Testis (tissue), 2 donors: ENCODE measurements at regions not wholly inside any gene's neighbourhood (a gene's known extent, or its start where the extent isn't known, plus 50 kb on each side); places are given as distances from the start of the nearest gene placed in this dataset.

Experiments used
- CTCF ChIP-seq, 3 experiments: fragments of 450-650 bp in 2 of 3; fragments of 200-600 bp in 1 of 3; sonication (generic) in 1 of 3; IDR thresholded peaks; one replicate each; pipeline ENCODE4 v1.5.1; 2016 to 2019; ENCODE audit warnings: antibody characterized with exemption in 3 of 3, mild to moderate bottlenecking in 2 of 3, moderate library complexity in 1 of 3
- POLR2A ChIP-seq: fragments of 450-650 bp; IDR thresholded peaks from one replicate; pipeline ENCODE4 v1.6.1; 2017; ENCODE audit warnings: antibody characterized with exemption, mild to moderate bottlenecking, moderate library complexity

DNA sequence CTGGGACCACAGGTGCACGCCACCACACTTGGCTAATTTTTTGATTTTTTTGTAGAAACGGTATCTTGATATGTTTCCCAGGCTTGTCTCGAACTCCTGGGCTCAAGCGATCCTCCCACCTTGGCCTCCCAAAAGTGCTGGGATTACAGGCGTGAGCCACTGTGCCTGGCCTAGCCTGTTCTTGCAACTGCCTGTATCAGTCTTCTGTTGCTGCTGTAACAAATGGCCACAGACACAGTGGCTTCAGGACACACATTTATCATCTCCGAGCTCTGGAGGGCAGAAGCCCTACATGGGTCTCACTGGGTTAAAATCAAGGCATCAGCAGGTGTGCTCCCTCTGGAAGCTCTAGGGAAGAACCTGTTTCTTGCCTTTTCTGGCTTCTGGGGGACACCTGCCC is 79.9 kb upstream of the NCOR2 start:
- TF ChIP-seq CTCF (IDR thresholded peaks at IDR 0.05) = no peak
- no peak for TF ChIP-seq POLR2A
